Activated effector memory CD4-positive, alpha-beta T cell treated with anti-CD3 and anti-CD28 coated beads, Interleukin-2, amount 50 U/mL, for 16 hours (primary cell): ENCODE measurements at regions not wholly inside any gene's neighbourhood (a gene's known extent, or its start where the extent isn't known, plus 50 kb on each side); places are given as distances from the start of the nearest gene placed in this dataset.

Experiments
- DNase-seq: peaks from one replicate; pipeline ENCODE4 v3.0.0-alpha.2; 2020

DNA sequence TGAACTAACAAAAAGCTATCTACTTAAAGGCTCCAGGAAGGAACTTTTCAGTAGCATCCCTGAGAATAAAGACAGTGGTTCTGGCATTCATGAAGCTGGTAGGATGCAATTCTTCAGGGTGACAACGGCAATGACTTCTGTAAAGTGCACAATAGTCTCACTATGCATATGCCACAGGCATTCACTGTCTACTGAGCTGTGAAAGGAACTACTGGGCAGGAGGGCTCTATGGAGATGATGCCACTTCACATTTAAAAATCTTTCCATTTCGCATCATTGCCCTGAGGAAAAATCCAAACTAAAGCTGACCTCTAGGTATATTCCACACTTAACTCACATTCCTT is 2020.6 kb upstream of the PCDH20 start:
- no peak for DNase-seq

DNA sequence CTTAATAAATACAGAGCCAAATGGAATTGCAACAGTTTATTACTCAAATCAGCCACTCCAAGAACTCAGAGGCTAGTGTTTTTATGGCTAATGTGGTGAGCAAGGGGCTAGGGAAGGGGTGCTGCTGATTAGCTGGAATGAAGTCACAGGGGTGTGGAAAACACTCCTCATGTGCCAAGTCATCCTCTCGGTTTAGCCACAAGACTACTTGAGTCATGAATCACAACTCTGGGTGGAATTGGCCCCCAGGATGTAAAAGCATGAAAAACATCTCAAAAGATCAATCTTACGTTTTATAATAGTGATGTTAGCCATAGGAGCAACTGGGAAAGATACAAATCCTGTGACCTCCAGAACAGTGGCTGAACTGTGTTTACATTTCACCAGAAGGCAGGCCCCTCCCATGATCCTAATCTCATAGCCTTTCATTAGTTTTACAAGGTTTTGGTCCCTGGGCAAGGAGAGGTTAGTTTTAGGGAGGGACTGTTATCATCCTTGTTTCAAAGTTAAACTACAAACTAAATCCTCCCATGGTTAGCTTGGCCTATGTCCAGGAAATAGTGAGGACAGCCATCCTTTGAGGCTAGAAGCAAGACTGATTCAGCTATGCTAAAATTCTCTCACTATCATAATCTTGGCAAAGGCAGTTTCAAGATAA is 2020.1 kb upstream of the PCDH20 start:
- no peak for DNase-seq

DNA sequence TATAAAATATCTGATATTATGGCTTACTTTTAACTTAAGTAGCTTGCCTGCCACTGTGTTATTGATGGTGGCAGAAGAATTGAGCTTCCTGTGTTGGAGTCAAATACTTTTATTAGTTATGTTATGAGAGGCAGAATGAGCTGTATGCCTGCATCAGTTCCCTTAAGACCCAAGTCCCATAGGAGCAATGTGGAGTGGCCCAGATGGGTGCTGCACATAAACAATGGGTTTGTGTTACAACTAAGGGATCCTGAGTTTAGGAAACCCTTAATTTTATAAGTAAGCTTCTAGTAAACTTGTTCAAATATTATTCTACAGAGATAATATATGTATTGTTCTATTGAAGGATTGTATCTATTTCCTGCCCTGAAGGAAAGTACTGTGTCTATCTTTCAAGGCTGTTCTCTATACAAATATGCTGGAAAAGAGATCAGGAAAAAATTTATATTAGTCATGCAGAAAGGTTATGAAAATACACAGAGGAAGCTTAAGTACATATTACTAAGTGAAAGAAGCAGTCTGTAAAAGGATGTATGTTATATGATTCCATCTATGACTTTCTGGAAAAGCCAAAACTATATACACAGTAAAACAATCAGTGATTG is 2018.0 kb upstream of the PCDH20 start:
- DNase-seq: no peak

DNA sequence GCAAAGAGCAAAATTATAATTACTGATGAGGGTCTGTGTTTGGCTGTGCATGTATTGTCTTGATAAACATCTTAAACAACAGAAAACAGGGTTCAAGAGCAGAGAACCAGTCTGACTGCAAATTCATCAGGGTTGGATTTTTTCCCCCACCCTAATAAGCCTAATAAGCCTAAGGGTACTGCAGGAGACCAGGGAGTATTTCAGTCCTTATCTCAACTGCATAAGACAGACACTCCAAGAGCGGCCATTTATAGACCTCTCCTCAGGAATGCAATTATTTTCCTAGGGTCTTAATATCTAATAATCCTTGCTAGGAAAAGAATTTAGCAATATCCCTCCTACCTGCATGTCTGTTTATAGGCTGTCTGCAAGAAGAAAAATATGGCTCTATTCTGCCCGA is 2011.5 kb upstream of the PCDH20 start:
- no peak for DNase-seq

DNA sequence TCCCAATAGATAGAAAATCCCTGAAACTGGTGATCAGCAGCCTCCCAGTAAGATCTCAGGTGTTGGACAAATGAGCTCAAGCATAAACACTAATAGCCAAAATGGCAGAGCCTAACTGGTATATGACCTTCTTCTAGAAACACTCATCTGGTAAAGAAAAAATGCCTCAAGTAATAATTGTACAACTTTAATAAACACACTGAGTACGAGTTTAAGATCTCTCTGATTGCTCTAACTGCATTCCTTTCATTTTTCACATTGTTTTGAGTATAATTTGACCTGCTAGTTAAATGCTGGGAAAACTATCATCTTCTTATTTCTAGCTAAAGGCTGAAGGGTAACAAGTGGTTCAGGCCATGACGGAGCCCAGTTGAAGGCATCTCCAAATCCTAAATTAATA is 2009.5 kb upstream of the PCDH20 start:
- no peak for DNase-seq

DNA sequence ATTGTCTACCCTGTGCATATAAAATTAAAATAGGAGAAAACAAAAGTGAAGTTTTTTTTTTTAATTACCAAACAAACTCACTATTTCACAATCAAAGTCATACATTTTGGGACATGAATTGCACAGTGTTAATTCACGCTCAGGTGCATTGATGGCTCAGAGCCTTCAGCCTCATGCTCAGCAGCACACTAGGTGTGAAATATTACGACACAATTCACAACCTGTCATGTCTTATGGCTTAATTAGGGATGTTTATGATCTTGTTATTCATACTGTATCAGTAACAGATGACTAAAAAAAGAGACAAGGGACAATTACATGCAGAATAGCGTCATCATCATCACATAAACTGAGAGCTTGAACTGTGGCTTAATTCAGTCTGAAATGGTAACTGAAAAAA is 2005.5 kb upstream of the PCDH20 start:
- no peak for DNase-seq

DNA sequence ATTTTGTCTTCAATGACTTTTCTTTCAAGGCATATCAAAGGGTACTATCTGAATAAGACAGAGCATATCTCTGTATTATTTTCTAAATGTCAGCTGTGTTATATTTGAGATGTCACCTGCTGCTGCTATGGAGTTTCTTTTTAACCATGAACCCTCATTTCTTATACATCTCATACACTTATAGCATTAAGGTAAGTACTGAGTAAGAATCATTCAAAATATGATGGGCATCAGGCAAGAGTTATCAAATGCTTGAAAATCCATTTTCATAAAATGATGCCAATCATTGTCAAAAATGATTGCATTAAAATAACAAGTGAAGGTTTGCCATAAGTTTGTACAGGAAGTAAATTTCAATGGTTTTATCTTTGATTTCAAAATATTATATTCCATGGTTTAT is 2005.0 kb upstream of the PCDH20 start:
- no peak for DNase-seq

DNA sequence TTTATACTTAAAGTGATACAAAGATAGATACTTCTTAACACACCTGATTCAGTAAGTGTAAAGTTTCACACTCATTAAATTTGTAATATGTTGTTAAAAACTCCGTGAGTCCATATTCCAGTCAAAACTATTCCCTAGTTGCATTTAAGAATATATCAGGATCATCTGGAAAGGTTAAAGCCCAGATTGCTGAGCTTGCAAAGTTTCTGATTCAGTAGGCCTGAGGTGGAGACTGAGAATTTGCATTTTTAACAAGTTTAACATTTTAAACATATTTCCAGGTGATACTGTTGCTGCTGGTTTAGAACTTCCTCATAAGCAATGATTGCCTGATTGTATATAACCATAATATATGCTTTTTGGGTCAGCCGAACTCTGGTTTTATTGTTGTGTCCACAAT is 1998.6 kb upstream of the PCDH20 start:
- DNase-seq: no peak

DNA sequence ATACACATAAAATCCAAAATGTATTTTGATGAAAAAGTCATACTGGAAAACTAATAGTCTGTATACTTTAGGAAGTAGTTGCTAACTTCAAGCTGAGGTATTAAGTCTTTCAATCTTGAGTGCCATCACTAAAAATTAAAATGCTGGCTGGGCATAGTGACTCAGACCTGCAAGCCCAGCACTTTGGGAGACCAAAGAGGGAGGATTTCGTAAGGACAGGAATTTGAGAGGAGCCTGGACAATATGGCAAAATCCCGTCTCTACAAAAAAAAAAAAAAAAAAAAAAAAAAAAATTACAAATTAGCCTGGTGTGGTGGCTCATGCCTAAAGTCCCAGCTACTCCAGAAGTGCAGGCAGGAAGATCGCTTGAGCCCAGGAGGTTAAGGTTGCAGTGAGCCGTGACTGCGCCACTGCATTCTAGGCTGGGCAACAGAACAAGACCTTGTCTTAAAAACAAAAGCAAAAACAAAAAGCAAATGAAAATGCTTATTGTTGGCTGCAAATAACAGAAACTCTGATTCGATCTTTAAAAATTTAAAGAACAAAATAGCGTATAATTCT is 1994.2 kb upstream of the PCDH20 start:
- no peak for DNase-seq

DNA sequence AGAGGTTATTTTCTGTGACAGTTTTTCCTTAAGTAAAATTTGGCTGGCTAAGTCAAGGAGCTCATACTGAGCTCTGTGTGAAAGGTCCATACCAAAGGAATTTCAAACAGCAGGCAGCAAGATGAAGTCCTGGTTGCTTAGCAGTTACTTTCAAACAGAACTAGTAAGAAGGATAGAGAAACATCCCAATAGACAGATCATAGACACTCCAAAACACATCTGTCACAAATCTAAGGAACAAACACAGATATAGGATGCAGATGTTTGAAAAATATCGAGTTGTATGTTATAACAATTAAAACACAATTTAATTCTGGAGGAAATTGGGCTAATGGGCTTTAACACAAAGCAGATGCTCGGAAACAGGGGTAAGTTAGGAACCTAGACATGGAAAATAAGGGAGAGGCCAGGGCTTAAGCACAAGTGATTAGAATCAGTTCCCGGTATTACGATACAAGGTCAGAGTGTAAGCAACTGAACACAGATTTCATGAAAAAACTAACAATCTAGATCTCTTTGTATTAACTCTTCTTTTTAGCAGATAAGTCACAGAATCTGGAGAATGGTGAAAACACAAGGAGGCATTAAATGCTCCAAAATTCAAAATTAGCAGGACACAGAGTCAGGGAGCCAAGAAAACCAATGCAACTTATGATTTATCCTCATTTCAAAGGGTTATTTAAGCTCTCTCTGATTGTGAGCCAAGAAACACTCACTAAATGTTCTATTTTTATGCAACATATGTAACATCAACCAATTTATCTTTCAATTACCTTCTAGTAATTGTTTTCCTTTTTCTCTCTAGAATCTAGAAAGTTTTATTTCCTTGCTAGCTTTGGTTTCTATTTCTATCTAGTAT is 1992.9 kb upstream of the PCDH20 start:
- no peak for DNase-seq

DNA sequence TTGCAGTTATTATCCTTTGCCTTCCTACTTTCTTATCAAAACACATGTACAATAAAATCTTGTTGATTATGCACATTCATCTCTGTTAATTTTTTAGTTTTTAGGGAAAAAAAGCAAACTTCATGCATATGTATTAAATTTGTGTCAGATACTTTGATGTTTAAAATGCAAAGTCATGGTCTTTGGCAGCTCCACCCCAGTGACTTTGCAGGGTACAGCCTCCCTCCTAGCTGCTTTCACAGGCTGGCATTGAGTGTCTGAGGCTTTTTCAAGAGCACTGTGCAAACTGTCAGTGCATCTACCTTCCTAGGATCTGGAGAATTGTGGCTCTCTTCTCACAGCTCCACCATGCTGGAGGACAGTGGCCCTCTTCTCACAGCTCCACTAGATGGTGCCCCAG is 1988.1 kb upstream of the PCDH20 start:
- DNase-seq: no peak

DNA sequence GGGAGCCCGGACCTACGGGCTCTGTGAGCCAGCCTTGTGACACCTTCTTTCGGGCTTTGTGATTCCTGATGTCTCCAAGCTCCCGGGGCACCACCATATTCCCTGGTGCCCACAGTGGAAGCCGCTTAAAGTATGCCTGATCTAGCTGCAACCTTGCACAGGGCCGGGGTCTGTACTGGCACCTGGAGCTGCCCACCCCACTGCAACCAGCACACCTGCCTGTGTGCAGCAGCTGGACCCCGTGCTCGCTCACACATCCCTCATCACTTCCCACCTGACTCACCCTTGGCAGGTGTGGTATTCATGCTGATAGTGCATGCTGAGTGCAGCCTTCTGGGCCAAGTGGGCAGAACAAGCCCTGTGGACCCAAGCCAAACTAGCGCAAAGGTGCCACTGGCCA is 1981.1 kb upstream of the PCDH20 start:
- DNase-seq: no peak

DNA sequence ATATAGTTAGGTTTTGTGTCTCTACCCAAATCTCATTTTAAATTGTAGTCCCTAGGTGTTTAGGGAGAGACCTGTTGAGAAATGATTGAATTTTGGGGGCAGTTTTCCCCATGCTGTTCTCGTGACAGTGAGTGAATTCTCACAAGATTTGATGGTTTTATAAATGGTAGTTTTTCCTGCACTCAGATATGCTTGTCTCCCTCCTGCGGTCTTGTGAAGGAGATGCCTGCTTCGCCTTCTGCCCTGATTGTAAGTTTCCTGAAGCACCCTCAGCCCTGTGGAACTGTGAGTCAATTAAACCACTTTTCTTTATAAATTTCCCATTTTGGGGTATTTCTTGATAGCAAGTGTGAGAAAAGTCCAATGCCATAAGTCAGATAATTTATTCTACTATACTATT is 1977.5 kb upstream of the PCDH20 start:
- no peak for DNase-seq

DNA sequence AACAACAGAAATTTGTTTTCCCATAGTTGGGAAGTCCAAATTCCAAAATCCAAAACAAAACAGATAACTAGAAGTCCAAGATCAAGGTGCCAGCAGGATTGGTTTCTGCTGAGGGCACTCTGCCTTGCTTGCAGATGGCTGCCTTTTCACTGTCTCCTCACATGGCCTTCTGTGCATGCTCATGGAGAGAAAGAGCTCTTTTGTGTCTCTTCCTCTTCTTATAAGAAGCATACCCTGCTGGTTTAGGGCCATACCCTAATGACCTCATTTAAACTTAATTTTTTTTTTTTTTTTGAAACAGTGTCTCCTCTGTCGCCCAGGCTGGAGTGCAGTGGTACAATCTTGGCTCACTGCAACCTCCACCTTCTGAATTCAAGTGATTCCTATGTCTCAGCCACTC is 1974.1 kb upstream of the PCDH20 start:
- DNase-seq: no peak

DNA sequence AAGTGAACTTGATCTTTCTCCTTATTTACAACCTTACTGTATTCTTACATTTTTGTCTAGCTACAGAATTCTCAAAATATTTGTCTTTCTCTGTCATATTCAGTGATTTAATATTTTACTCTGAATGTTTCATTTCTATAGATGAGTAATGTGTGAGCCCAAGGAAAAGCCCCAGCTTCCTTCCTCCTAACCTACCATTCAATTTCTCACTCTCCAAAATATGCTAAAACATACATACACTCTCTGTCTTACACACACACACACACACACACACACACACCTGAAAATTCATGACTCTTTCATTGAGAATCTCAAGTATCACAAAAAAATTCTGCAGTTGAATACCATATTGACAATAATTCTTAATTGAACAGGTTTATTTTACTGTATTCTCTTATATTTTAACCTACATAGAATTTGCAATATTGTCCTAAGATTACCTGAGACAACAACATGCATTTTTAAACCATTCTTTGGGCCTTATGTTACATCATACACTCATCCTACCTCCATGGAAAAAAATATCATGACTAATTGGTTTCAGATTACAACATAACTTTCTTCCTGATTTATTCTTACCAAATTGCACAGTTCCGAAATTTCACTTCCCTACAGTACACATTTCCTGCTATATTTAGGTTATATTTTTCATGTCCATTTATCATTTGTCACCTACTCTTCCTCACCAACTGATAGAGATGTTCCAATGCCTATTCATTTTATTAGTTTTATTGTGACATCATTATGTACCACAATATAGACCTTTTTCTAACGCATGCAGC is 1965.6 kb upstream of the PCDH20 start:
- no peak for DNase-seq

DNA sequence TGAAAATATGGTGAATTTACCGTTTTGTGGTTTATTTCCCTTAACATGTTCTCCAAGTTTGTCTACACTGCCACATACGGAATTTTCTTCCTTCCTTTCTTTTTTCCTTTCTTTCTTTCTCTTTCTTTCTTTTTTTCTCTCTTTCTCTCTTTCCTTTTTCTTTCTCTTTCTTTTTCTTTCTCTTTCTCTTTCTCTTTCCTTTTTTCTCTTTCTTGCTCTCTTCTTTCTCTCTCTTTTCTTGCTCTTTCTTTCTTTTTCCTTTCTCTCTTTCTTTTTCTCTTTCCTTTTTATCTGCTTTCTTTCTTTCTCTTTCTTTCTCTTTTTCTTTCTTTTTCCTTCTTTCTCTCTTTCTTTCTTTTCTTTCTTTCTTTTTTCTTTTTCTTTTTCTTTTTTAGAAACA is 1962.3 kb upstream of the PCDH20 start:
- DNase-seq: no peak

DNA sequence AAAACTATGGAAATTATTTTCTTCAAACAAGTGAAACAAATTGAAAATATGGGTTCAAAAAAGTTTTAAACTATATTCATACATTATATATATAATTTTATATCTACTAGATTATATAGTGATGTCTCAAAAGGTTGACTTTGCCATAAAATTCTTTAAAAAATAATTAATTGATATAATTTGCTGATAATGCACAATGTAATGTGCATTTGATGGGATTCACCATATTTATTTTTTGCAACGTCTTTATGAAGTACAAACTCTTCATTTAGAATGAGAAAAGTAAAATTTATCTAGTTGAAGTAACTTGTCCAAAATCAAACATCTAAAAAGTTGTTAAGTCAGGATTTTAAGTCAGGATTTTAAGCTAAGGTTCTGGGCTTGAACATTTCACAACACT is 1954.5 kb upstream of the PCDH20 start:
- DNase-seq: no peak

DNA sequence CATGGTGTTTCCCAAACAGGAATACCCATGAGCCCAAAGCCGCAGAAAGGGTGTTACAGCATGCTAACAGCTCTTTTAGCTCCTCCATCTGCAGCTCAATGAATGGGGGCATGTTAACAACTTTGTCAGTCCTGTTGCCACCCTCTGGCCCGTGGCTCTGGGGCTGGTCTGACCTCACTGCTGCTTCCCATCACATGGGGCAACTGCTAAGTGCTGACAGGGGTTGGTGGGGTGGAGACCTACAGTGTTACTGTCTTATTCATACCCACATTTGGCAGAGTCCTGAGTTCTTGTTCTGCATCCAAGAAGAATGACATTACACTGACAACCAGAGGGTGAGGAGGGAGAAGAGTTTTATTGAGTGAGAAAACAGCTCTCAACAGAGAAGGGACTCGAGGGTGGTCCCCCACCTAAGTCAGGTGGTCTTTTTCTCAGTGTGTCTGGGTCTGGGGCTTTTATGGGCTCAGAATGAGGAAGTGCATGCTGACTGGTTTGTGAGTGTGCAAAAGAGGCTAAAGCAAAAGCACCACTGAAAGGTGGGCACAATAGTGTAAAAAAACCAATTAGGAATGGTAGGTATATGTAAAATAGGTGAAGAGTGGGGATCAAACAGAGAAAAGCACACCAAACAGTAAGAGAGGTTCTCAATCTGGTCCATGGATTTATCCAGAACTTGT is 1952.0 kb upstream of the PCDH20 start:
- no peak for DNase-seq

DNA sequence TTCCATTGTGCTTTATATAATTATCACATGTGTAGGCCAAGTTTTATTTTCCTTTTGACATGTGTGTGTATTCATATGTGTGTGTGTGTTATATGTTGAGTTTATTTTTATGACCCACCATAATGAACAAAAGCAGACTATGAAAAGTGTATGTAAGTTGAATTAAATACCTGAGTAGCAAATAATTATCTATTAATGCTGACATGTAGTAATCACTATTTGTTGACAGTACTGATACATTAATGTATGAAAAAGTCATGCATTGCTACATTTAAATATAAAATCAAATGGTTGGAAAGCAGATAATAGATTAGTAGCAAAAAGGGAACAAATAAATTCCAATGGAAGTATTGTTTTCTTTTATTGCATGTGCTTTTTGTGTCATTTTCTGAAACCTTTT is 1948.5 kb upstream of the PCDH20 start:
- no peak for DNase-seq

DNA sequence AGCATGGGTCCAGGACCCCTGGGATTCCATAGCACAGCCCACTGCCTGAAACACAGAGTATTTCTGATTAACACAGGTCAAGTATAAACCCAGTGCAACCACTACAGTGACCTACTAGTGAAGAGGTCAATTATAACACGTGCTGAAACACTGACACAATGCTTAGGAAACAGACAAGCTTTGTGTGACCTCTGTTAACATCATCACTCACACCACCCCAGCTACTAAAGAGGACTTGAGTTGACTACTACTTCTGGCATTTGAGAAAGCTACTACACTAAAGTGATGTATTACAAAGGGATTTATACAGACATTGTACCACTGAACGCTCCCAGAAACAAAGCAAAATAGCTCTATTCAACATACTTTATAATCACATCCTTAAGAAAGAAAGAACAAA is 1935.9 kb upstream of the PCDH20 start:
- DNase-seq: no peak

DNA sequence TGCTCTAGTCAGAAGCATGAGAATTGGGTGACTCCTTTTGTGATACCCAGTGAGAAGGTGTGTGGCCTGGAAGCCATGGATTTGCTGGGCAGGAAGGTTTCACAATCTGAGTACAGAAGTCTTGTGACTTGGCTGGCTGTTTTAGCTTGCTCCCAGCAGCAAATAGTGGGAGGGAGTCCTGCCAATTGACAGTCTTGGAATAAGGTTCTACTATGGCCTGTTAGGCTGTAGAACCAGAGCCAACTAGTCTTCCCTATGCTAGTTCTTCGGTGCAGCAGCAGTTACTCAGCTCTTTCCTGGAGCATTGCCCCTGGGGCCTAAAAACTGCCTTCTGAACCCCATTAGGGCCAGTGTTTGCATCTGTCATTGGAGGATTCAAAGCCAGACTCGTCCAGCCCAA is 1935.4 kb upstream of the PCDH20 start:
- DNase-seq: no peak

DNA sequence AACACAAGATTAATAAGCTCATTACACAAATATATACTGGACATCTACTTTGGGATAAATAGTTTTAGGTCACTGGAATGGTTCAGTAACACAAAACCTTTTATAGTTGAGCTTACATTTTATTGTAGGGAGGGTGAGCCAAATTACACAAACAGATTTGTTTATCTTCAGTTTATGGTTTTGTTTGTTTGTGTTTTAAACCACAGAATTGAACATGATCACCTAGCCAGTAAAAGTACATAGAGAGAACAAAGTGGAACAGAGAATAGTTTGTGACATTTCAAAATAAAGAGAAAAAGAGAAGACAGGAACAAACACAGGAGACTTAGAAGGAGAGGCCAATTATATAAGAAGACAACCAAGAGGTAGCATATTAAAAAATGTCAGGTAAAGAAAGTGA is 1930.2 kb upstream of the PCDH20 start:
- DNase-seq: no peak

DNA sequence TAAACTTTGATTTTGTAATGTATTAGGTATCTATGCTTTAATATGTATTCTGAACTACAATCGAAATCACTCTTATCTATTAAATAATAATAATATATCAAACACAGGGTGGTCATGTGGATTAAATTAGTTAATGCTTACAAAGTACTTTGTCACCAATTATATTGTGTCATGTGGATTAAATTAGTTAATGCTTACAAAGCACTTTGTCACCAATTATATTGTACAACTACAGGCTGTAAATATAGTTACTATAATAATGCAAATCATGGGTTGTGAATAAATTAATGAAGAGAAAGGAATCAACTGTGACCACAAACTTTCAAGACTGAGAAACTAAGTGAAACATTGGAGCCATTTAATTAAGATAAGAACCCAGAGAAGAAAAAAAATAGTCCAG is 1929.1 kb upstream of the PCDH20 start:
- DNase-seq: no peak
